Islet precursor cell (in vitro differentiated cells): ENCODE measurements at regions not wholly inside any gene's neighbourhood (a gene's known extent, or its start where the extent isn't known, plus 50 kb on each side); places are given as distances from the start of the nearest gene placed in this dataset.
"Not testable (repeated sequence)": the region's sequence is repeated elsewhere in the genome, so short reads cannot be mapped to it uniquely, and the experiment has no call there.

Source experiments
- DNase-seq: peaks from one replicate; pipeline ENCODE4 v3.0.0-alpha.2; 2018

DNA sequence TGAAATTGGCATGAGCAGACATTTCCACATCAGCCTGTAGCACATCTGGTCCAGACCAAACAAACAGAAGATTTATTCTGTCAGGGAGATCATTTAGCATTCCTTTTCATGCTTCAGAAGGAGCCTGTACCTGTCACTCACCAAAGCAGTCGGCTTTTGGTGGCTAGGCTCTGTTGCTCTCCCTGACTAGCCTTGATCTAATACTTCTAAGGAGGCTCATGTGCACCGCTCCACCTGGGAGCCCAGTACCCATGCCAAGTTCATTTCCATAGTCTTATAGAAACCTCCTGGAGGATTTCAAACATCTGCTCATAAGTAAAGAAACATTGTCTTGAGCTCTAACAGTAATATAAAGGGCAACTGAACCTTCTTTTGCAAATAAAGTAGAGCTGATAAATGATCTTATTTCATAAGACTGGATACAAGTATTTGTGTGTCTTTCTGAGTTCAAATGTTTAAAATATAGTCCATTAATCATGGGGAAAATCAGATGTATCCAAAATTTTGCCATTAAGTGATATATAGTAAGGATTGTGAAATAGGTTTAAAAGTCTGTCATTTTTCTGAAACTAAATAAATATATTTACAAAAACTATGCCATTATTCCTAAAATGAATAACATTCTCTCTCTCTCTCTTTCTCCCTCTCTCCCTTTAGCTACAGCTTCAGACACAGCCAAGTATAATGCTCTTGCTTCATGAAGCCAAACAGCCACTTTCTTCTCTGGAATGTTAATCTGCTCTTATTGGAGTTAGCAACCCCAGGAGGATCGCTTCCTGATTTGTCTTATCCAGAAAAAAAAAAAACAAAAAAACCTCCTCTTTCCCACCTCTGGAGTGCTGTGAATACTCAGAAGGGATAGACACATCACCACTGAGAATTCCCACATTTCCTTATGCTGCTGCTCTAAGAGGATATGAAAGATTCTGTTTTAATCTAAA lies 192.7 kb upstream of the TFAP2D start:
- DNase-seq = no peak

DNA sequence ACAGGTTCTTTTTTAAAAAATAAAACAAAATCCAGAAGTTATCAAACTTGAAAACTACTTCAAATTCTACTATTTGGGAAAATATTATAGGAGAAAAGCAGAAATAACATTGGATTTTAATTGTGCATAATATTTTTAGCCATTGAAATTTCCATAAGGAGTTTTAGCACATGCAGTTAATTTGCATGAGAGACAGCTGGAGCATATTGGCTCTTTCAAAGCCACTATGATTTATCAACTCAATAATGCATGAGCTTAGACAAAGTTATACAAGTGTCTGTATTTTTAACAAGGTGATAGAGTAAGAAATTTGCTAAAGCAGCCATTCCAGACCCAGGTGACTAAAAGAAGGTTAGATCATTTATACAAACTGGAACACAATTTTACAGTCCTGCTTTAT lies 189.0 kb upstream of the TFAP2D start:
- no peak for DNase-seq

DNA sequence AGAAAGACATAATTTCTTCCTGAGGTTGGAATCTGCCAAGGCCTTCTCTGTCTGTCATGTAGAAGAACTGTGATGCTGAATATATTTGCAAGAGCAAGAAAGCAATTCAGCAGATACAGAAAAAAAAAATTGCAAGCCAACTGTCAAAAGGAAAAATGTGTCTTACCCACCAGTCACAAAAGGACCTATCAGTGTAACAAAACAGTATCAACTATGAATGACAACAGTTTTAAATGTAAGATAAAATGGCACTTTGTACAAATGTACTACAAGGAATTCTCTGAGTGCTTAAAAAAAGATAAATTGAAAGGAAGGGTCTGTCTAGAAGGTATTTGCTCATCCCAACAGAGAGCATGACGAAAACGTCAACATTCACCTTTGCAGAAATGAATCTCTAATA lies 185.3 kb upstream of the TFAP2D start:
- no peak for DNase-seq

DNA sequence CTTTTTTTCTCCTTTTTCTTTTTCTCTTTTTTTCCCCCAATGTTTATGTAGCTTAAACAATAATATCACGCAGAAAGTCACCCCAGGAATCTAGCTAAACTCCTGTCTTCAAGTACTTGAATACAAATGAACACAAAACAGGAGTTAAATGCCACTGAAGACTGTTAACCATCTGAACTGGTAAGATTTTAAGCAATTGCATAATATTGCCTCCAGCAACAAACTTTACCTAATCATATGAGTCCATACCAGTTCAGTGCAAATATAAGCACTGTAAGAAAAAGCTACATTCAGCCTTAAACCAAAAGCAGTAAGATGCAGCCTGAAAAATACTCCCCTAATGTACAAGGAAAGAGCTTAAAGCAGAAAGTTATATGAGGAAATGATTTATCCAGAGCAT lies 173.9 kb upstream of the TFAP2D start:
- no peak for DNase-seq

DNA sequence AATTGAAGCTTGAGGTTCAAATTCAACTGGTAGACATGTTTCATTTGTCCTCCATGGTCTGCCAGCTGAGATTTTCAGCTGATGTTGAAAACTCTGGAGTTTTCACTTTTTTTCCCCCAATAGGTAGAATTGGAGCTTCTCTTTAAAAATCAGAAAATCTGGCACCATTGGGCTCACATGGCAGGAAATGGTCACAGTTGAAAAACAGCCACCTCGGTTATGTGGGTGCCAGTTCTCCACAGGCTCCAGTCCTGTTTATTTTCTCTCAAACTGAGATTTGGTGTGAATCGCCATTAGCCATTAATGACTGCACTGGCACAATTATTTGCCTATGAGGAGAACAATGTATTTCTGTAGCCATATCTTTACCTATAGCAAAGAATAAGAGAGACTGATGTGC lies 171.4 kb upstream of the TFAP2D start:
- DNase-seq = no peak

DNA sequence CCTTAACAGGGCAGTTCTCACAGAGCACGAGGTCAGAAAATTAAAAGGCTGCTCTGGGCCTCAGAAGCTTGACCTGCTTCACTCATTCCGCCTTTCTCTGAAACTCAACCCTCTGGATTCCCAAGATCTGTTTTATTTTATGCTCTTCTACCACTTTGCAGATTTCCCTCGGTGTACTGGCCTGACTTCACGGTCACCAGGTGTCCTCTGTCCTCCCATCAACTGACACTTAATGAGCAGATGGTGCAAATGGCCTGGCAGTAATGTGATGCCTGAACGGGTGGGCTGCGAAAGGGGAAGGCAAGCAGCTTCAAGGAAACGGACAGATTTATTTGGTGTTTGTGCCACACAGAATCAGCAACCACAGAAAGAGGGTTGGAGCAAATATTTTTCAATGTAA lies 169.7 kb upstream of the TFAP2D start:
- no peak for DNase-seq

DNA sequence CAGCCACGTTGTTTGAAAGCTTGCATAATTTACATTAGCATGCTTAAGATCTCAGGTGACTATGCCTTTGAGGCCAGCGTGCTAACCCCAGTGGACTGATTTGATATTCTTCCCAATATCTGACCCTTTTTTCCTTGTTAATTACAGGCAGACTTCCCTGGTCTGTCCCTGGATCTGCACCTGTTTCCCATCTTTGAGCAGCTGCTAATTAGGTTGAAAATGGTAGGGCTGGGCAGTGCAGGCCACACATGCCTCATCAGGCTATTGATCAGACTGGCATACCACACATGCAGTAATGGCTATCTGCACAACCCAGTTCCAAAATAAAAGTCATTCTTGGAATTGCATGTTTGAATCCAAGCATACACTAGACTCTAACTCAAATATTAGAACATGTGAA lies 164.3 kb upstream of the TFAP2D start:
- DNase-seq = no peak

DNA sequence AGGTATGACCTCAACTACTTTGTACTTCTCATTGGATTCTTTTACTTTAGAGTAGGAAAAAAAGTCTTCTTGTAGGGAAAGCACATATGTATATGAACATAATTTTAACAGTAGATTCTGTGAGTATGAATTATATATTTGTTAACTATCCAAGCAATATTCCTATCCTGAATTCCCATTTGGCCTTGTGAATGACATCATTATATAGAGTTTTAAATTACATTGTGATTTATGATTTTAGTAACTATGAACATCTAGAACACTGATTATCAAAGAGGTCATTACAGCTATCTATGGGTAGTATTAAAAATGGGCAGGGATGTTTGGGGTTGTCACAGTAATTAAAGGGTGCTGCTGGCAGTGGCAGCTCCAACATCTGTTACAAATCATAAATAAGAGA lies 163.9 kb upstream of the TFAP2D start:
- DNase-seq = no peak

DNA sequence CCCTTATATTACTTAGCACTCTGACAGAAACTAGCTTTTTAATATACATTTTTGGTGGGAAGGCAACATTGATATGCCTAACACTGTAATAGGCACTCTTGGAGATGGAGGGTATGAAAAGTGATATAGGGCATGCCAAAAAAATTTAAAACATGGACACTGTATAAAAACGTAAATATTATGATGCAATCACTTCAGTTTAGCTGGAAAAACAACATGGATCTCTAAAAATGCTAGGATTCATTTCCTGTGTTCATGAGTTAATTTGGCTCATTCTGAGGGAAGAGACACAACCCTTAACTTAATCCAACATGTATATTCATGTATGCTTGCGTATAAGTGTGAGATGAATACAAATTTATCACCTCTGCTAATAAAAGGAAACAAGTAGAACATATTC lies 157.3 kb upstream of the TFAP2D start:
- DNase-seq = no peak

DNA sequence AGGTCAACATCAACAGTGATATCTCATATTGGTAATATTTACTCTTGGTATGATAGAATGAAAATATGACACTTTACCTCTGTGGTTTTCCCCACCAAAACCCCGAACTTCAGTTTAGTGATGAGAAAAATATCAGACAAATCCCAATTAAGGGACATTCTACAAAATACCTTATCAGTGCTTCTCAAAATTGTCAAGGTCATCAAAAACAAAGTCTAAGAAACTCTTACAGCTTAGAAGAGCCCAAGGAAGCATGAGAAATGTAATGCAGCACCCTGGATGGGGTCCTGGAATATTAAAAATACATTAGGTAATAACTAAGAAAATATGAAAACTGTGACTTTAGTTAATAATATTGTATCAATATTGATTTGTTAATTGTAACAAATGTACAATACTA lies 148.3 kb upstream of the TFAP2D start:
- no peak for DNase-seq

DNA sequence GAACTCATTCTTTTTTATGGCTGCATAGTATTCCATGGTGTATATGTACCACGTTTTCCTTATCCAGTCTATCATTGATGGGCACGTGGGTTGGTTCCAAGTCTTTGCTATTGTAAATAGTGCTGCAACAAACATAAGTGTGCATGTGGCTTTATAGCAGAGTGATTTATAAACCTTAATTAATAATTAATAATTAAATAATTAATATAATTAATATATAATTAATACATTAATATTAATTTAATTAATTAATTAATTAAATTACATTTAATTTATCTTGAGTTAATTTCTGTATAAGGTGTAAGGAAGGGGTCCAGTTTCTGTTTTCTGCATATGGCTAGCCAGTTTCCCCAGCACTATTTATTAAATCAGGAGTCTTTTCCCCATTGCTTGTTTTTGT lies 142.1 kb upstream of the TFAP2D start:
- DNase-seq = not testable (repeated sequence)

DNA sequence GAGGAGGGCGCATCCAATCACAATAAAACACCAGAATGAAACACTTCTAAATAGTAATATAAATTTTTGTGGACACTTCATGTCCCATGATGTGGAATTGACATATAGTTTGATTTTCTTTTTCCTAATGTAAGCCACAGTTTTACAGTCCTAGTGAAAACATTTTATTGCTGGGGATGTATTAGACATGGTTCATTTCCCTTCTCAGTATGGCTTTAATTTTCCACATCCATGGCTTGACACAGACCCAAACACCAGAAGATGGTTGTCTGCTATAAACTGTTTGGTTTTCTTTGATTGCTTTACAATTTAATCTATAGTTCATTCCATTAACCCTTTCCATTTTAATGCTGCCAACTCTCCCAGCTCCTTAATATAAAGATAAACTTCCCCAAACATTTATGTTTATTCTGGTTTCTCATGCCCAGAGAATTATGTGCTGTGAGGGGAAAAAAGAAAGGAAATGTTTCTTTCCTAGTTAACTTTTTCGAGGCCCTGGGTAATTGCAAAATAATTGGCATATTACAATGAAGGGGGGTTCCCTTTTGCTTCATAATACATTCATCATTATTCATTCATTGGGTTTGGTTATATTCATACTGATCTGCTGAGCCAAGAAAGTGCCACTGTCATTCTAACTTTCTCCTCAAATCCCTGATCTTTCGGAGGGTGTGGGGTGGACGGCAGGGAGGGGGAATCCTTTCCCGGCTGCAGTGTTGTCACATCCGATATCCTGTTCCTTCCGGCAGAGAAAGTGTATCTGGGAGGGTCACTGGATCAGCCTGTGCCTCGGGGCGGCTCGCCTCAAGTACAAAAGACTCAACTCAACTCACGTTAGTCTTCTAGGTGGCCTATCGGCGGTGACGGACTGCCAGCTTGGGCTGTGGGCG lies 127.6 kb upstream of the TFAP2D start:
- peak; percentile 61 for DNase-seq

DNA sequence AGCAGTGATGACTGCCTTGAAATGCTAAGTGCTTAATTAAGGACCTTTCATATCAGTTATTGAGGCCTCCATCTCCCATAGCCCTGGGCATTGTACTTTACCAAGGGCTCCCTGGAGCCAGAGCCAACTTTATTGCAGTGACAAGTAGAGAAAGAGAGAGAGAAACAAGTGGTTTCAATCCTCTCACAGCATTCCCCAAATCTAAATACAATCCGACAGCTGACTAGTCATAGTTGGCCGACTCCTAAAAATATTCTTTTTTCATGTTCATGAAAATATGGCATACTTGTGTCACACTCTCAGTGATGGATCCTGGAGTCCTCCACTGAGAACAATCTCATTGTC lies 127.0 kb upstream of the TFAP2D start:
- DNase-seq = no peak

DNA sequence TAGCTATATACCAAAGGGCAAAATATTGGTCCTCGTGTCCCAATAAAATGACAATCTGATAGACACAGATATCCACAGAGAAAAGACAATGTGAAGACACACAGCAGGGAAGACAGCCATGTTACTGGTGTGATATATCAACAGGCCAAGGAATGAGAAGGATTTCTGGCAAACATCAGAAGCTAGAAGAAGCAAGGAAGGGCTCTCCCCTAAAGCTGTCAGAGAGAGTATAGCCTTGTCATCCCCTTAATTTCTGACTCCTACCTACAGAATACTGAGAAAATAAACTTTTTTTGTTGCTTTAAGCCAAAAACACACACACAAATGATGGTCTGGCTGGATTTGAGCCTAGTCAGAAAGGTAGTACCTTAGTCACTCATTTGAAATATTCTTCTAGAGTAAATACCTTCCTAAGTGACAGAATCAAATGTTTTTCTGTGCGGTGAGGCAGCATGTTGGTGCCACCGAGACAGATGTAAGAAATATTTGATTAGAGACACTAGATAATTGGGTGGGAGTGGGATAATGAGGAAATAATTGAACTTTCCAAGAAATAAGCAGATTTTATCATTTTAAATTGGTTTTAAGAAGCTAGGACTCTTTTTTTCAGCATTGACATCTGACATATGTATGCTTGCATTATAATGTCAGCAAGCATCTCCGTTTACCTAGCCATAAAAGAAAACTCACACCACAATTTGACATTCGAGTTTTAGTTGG lies 123.4 kb upstream of the TFAP2D start:
- DNase-seq = no peak

DNA sequence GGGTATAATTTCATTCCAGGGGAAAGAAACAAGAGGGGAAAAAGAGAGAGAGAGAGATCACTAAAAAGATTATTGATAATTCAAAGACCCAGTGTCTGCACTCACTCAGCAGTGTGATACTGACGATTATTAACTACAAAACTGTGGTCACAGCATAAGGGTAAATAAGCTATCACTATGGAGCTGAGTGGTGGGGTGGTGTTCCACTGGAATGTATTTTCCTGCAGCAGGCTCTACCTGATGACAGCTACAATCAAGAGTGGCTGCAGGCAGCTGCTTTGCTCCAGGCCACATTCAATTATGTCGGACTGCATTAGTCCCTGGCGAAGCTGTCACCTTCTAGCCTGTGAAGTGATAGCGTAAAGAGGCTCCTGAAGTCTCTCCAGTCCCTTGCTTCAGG lies 122.2 kb upstream of the TFAP2D start:
- peak; percentile 90 for DNase-seq

DNA sequence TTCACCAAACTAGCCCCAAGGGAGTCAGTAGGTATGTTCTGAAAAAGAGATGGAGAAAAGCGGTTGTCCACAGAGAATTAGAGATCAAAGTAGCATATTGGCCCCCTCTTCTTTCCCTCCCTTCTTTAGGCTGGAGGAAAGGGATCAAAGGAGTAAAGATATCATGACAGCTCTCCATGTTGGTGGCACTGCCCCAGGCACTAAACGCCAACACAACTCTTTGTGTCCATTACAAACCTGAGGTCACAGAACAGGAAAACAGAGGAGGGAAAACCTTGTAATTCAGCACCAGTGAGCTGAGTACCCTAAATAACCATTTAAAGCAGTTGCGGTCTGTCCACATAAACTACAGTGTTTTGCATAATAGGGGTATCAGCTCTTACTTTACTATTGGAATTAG lies 113.0 kb upstream of the TFAP2D start:
- no peak for DNase-seq

DNA sequence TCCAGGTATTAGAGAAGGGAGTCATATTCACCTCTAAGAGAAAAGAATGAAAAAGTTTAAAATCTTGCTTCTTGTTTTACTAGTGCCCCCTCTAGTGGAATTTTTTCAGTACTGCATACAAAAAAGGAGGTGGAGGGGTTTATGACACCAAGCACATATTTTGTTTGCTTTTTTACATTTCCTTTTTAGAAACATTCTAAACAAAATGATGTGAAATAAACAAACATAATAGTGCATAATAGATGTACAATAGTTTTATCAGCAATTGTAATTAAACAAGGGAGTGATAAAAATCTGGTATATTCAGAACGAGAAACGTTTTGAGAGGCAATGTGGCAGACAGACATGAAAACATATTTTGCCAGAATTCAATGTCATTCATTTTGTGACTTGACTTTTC lies 111.0 kb upstream of the TFAP2D start:
- no peak for DNase-seq

DNA sequence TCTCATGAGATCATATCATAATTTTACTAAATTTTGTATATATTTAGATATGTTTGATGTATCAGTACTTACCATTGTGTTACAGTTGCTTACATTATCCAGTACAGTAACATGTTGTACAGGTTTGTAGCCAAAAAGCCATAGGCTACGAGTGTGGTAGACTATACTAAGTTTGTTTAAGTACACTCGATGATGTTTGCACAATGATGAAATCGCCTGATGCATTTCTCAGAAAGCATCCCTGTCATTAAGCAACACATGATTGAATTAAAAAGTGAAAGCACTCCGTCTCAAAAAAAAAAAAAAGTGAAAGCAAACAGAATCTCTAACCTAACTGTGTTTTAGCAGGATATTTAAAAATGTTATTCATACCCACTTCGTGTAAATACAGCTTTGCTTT lies 104.9 kb upstream of the TFAP2D start:
- no peak for DNase-seq

DNA sequence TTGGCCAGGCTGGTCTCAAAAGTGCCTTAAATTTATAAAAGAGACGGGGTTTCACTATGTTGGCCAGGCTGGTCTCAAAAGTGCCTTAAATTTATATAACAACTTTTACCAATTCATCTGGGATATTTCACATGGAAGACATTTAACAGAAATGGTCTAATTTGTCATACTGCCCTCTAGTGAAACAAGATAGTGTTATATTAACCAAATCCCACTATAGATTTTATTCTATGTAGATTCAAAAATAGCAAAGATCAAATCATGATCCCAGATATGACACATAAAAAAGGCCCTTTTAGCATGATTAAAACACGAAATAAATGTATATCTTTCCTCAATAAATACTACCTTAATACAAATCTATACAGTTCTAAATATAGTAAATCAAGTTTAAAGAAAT lies 102.8 kb upstream of the TFAP2D start:
- no peak for DNase-seq

DNA sequence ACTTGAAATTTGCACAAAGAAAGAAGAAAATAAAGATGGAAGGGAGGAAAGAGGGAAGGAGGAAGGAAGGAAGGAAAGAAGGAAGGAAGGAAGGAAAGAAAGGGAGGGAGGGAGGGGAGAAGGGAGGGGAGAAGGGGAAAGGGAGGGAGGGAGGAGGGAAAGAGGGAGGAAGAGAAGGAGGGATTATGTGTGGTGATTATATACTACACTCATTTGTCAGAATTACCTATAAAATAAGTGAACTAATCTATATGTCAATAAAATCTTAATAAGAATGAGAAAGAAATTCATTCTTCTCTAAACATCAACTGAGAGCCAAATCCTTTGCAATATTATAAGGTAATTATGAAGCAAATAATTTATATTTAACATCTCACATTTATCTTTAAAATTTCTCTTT lies 77.9 kb upstream of the TFAP2D start:
- DNase-seq = no peak

DNA sequence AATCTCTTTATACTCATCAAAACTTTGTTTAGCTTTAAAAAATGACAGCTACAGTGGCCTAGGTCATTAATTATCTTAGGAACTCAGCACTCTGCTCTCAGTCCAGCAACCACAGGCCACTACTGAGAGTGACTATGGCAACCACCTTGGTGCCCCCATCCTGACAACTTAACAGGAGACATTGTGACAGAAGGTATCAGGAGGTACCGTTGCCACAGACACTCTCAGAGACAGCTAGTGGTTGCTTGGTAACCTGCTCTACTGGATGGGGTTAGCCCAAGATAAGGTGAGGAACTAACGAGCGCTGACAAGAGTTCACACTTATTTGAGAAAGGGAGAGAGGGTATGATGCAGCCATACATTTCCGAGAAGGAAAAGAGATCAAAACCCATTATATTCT lies 76.1 kb upstream of the TFAP2D start:
- no peak for DNase-seq

DNA sequence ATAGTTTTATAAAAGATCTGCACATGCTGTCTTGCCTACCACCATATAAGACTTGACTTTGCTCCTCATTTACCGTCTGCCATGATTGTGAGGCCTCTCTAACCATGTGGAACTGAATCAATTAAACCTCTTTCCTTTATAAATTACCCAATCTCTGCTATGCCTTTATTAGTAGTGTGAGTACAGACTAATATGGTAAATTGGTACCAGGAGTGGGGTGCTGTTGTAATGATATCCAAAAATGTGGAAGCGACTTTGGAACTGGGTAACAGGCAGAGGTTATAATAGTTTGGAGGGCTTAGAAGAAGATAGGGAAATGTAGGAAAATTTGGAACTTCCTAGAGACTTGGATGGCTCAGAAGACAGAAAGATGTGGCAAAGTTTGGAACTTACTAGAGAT lies 64.2 kb upstream of the TFAP2D start:
- no peak for DNase-seq

DNA sequence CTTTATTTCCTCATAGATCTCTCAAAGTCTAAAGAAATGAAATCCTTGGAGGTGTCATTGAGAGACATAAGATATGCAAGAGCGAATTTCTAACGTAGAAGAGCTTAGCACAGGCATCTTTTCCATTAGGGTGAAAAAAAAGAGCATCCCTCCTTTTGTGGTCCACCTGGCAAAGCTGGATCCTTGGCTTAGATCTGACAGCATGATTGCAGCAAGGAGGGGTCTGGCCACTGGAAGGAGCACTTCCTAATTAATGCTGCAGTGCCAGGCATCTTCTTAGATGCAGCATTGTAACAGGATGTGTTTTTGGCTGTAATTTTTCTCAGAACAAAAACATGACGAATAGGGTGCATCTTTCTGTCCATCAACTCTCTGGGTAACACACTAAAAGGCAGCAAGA lies 60.1 kb upstream of the TFAP2D start:
- DNase-seq = no peak

DNA sequence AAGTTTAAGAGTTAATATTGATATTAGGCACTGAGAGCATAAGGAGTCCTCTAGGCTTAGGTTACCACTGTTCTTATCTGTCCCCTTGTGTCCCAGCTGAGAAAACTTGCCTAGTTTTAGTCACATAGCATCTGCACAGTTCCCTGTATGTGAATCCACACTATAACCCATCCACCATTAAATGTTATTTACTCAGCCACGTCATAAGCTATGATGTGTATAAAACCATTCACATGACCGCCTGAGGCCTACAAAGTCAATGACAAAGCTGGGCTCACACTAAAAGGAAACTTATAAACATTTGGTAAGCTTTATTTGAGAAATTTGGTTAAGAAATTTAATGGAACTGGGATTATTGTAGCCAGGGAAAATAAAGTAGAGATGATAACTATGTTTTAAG lies 59.2 kb upstream of the TFAP2D start:
- no peak for DNase-seq
